Bronchial epithelial cell (primary cell): ENCODE measurements at regions not wholly inside any gene's neighbourhood (a gene's known extent, or its start where the extent isn't known, plus 50 kb on each side); places are given as distances from the start of the nearest gene placed in this dataset.

Source experiments
- DNase-seq: peaks from one replicate; pipeline ENCODE4 v3.0.0-alpha.2; 2010; ENCODE audit warnings: low read depth
- FAIRE-seq: peaks from 2 replicates; lab custom pipeline; 2011; peaks lifted over from hg19 to GRCh38; lab: Jason Lieb, UNC
- H3K27me3 ChIP-seq: 2 replicates; pipeline ENCODE4 v1.5.1; 2011; ENCODE audit warnings: low read length; ENCODE audit not compliant: control insufficient read depth, insufficient read depth
- H3K36me3 ChIP-seq: 2 replicates; pipeline ENCODE4 v1.5.1; 2011; ENCODE audit warnings: low read length; ENCODE audit not compliant: control insufficient read depth, insufficient read depth
- H3K4me3 ChIP-seq: 2 replicates; pipeline ENCODE4 v1.5.1; 2011; ENCODE audit warnings: mild to moderate bottlenecking, low read depth, low read length, control low read depth
- CTCF ChIP-seq: IDR thresholded peaks from 2 replicates; pipeline ENCODE4 v1.5.1; 2011; ENCODE audit warnings: mild to moderate bottlenecking, moderate library complexity, low read length, control low read depth, inconsistent platforms; ENCODE audit not compliant: insufficient read depth, severe bottlenecking

GRCh38 chr2:41900101-41900577, 147.7 kb upstream of the PKDCC start:
- DNase-seq (no peak), FAIRE-seq (no peak)
- Histone ChIP-seq H3K36me3 (no peaks in the 10 kb centered on the region), H3K27me3 (no peaks in the 10 kb centered on the region), H3K4me3 (no peak overlapping the region)
- TF ChIP-seq CTCF, result no peak

GRCh38 chr2:41902897-41903296, 144.9 kb upstream of the PKDCC start:
- FAIRE-seq (no peak), DNase-seq (no peak)
- no peak for TF ChIP-seq CTCF
- Histone ChIP-seq H3K27me3 (no peaks in the 10 kb centered on the region), H3K4me3 (no peak overlapping the region), H3K36me3 (no peaks in the 10 kb centered on the region)

GRCh38 chr2:41903474-41904135, 144.2 kb upstream of the PKDCC start:
- FAIRE-seq (no peak), DNase-seq (no peak)
- Histone ChIP-seq H3K27me3 (no peaks in the 10 kb centered on the region), H3K4me3 (no peak overlapping the region), H3K36me3 (no peaks in the 10 kb centered on the region)
- TF ChIP-seq CTCF, result no peak

GRCh38 chr2:41904459-41904858, 143.4 kb upstream of the PKDCC start:
- H3K4me3 ChIP-seq, result no peak overlapping the region
- H3K36me3 ChIP-seq, result no peaks in the 10 kb centered on the region
- H3K27me3 ChIP-seq, result no peaks in the 10 kb centered on the region
- no peak for FAIRE-seq
- DNase-seq, result no peak
- no peak for TF ChIP-seq CTCF

- DNase-seq (peak; percentile 65), FAIRE-seq (peak; percentile 18)
- no peaks in the 10 kb centered on the region for H3K36me3 ChIP-seq
- no peak overlapping the region for H3K4me3 ChIP-seq
- H3K27me3 ChIP-seq, result no peaks in the 10 kb centered on the region
- TF ChIP-seq CTCF, result no peak
Measured at GRCh38 chr2:41905597-41906337, 142.1 kb upstream of the PKDCC start.

- TF ChIP-seq CTCF, result no peak
- DNase-seq (no peak), FAIRE-seq (no peak)
- H3K27me3 ChIP-seq, result no peaks in the 10 kb centered on the region
- no peaks in the 10 kb centered on the region for H3K36me3 ChIP-seq
- no peak overlapping the region for H3K4me3 ChIP-seq
Measured at GRCh38 chr2:41906338-41906725, 141.5 kb upstream of the PKDCC start.
